Psoas muscle (tissue), 7 donors: ENCODE measurements at regions not wholly inside any gene's neighbourhood (a gene's known extent, or its start where the extent isn't known, plus 50 kb on each side); places are given as distances from the start of the nearest gene placed in this dataset.

Experiments
- ATAC-seq, 4 donors: fragments of 200-7000 bp; cut with Tn5 transposase; one replicate each; pipeline ENCODE4 v1.9.1; 2020; ENCODE audit warnings: moderate library complexity in 3 of 4, mild to moderate bottlenecking in 2 of 4
- DNase-seq, 2 donors: peaks; one replicate each; pipeline ENCODE4 v3.0.0-alpha.2; 2020
- H3K27ac ChIP-seq: fragments of 200-600 bp; one replicate; pipeline ENCODE4 v1.8.0; 2022
- H3K27me3 ChIP-seq, 3 donors: fragments of 200-600 bp in 1 of 3; one replicate each; pipeline versions ENCODE4 v1.6.1 to v1.8.0; 2013 to 2022; ENCODE audit warnings: low read length in 2 of 3, mild to moderate bottlenecking in 2 of 3, moderate library complexity in 1 of 3; ENCODE audit not compliant: insufficient read depth in 3 of 3
- H3K36me3 ChIP-seq, 2 donors: fragments of 200-600 bp in 1 of 2; one replicate each; pipeline versions ENCODE4 v1.6.1 to v1.8.0; 2013 to 2022; ENCODE audit warnings: low read depth in 1 of 2, mild to moderate bottlenecking in 1 of 2, moderate library complexity in 1 of 2; ENCODE audit not compliant: insufficient read depth in 1 of 2
- H3K4me1 ChIP-seq: fragments of 200-600 bp; one replicate; pipeline ENCODE4 v1.8.0; 2022
- H3K4me3 ChIP-seq: fragments of 200-600 bp; one replicate; pipeline ENCODE4 v1.8.0; 2022; ENCODE audit warnings: mild to moderate bottlenecking
- H3K9me3 ChIP-seq: fragments of 200-600 bp; one replicate; pipeline ENCODE4 v1.8.0; 2022
- CTCF ChIP-seq: fragments of 200-600 bp; IDR thresholded peaks from one replicate; pipeline ENCODE4 v1.8.0; 2022; ENCODE audit warnings: antibody characterized with exemption
- WGBS, 3 donors: extraction: QIAGEN DNeasy Blood & Tissue Kit; methylation state at CpG; one replicate each; pipeline versions ENCODE4 v1.1.6 to v1.1.7; 2013; 5-methylcytosine and 5-hydroxymethylcytosine counted together
- intact Hi-C, 2 donors: fragments of 100-400 bp; cut with DNase I; formaldehyde crosslinking; loops; one replicate each; pipeline versions ENCODE4 v1.11.0 to v1.14.2; 2022
- donor health status: healthy with polysubstance abuse.
- donor health status: DM: no; HTN: no; CAD: no; lungs with moderate emphysema.
- donor health status: Bipolar disorder and iron deficiency.
- donor health status: healthy.
- donor health status: DM: yes; HTN: yes; CAD: no.
- donor health status: DM: no; HTN: no; CAD: no.
- donor health status: DM: yes; HTN: yes; CAD: no.

DNA sequence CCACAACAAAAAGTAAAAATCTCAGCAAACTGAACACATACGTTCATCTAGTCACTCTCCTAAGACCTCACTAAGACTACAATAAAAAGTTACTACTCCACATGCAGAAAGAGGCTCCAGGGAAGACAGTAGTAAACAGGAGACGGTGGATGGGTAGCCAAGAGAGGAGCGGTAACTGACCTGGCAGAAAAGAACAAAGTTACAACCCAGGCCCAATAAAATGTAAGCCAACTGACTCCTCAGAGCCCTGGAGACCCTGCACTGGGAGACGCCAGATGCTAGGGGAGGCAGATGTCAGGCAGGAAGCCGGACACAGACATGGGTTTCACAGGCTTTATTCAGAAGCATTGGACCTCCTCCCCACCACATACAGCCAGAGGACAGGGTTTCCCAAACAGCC, 181.1 kb upstream of the NFE2L3 start:
- Histone ChIP-seq H3K9me3 (no peaks in the 10 kb centered on the region), H3K4me1 (no peaks in the 10 kb centered on the region), H3K27me3 (no peaks in the 10 kb centered on the region), H3K4me3 (no peak overlapping the region), H3K27ac (no peak overlapping the region), H3K36me3 (no peaks in the 10 kb centered on the region)
- WGBS, 3 donors, result 57 to 67% (median 64%) methylated on average over 5 of the region's 5 CpGs
- DNase-seq (no peak), ATAC-seq (no peak)
- TF ChIP-seq CTCF, result no peak
- intact Hi-C loops, result no loop called here

DNA sequence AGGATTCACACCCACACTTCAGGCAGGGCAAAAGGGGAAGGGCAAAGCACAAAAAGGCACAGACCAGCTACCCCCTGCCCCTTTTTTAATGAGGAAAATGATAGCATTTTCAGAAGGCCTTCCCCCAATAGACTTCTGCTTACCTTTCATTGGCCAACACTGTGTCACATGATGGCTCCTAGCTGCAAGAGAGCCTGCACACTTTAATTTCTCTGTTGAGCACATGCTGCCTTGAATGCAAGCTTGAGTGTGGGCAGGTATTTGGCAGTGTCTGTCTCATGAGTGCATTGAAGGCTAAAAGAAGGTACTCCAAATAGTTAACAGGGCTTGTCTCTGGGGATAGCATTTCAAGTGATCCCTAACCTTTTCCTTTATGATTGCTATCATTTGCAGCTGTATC, 175.4 kb upstream of the NFE2L3 start:
- no peak for ATAC-seq
- Histone ChIP-seq H3K9me3 (peaks cover 9% of the 10 kb centered on the region), H3K36me3 (no peaks in the 10 kb centered on the region), H3K4me1 (no peaks in the 10 kb centered on the region), H3K4me3 (no peak overlapping the region), H3K27ac (no peak overlapping the region), H3K27me3 (no peaks in the 10 kb centered on the region)
- intact Hi-C loops, result no loop called here
- TF ChIP-seq CTCF, result no peak
- DNase-seq, result no peak

DNA sequence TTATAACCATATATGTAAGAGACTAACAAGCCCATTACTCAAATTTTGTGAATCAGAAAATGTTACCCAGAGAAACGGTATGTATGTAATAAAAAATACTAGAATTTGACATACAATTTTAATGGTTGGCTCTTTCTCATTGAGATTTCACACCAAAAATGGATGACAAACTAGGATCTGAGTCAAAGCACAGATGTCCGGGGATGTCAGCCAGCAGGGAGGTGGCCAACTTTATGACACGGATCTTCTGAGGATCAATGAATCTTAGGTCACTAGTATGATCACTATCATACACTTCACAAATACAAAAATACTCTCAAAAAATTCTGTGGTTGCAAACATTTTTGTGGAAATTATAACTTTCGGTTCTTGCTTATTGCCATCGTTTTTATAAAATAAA, 173.5 kb upstream of the NFE2L3 start:
- H3K36me3 ChIP-seq, result no peaks in the 10 kb centered on the region
- H3K9me3 ChIP-seq, result peaks cover 9% of the 10 kb centered on the region
- no peaks in the 10 kb centered on the region for H3K27me3 ChIP-seq
- 29 to 43% (median 31%) methylated on average over 5 of the region's 5 CpGs for WGBS, 3 donors
- no peaks in the 10 kb centered on the region for H3K4me1 ChIP-seq
- H3K4me3 ChIP-seq, result no peak overlapping the region
- intact Hi-C loops, result no loop called here
- H3K27ac ChIP-seq, result no peak overlapping the region
- no peak for DNase-seq
- no peak for TF ChIP-seq CTCF
- ATAC-seq, result no peak

GRCh38 chr7:25979605-25980004, 172.4 kb upstream of the NFE2L3 start:
- no peak overlapping the region for H3K27ac ChIP-seq
- no peak overlapping the region for H3K4me3 ChIP-seq
- intact Hi-C loops, result no loop called here
- TF ChIP-seq CTCF, result no peak
- H3K36me3 ChIP-seq, result no peaks in the 10 kb centered on the region
- peaks cover 9% of the 10 kb centered on the region for H3K9me3 ChIP-seq
- H3K4me1 ChIP-seq, result no peaks in the 10 kb centered on the region
- no peaks in the 10 kb centered on the region for H3K27me3 ChIP-seq
- 35 to 68% (median 58%) methylated on average over 2 of the region's 2 CpGs for WGBS, 3 donors
- ATAC-seq (no peak), DNase-seq (no peak)

DNA sequence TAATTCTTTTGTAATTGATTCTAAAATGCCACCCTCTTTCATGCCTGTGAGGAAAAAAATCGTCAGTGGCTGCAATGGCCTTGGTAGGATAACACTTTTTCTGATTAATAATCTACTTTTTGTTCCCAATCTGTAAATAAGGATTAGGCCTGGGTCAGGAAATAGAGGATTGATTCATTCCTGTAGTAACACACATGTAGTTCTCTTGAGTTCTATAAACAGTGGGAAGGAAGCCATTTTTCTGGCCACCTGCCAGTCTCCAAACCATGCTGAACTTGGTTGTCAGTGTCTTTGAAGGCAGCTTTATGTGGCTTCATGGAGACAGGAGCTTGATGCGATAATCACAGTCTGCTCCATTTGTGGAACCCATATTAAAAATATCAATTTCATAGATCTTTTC, 169.3 kb upstream of the NFE2L3 start:
- Histone ChIP-seq H3K9me3 (no peaks in the 10 kb centered on the region), H3K4me1 (no peaks in the 10 kb centered on the region), H3K4me3 (no peak overlapping the region), H3K27ac (no peak overlapping the region), H3K27me3 (no peaks in the 10 kb centered on the region), H3K36me3 (no peaks in the 10 kb centered on the region)
- intact Hi-C loops, result no loop called here
- WGBS, 3 donors, result 75 to 86% (median 78%) methylated on average over 2 of the region's 2 CpGs
- DNase-seq (no peak), ATAC-seq (no peak)
- no peak for TF ChIP-seq CTCF
